GM18907 (cell line): ENCODE measurements at regions not wholly inside any gene's neighbourhood (a gene's known extent, or its start where the extent isn't known, plus 50 kb on each side); places are given as distances from the start of the nearest gene placed in this dataset.
"Not testable (repeated sequence)": the region's sequence is repeated elsewhere in the genome, so short reads cannot be mapped to it uniquely, and the experiment has no call there.

Experiments
- ATAC-seq: cut with Tn5 transposase; IDR thresholded peaks from one replicate; pipeline ENCODE4 v1.9.1; 2021; ENCODE audit warnings: mild to moderate bottlenecking, moderate library complexity; ENCODE audit not compliant: unreplicated experiment

GRCh38 chr3:14272959-14273560, 94.4 kb downstream of the LSM3 start:
- not testable (repeated sequence) for ATAC-seq

GRCh38 chr3:14273901-14274611, 95.4 kb downstream of the LSM3 start:
- no peak for ATAC-seq

- no peak for ATAC-seq
Measured at GRCh38 chr3:14274612-14274936, 96.0 kb downstream of the LSM3 start.

- no peak for ATAC-seq
Measured at GRCh38 chr3:14274999-14275961, 96.7 kb downstream of the LSM3 start.

- no peak for ATAC-seq
Measured at GRCh38 chr3:14275962-14276909, 97.6 kb downstream of the LSM3 start.

- ATAC-seq, result no peak
Measured at GRCh38 chr3:14277557-14277956, 98.9 kb downstream of the LSM3 start.

- no peak for ATAC-seq
Measured at GRCh38 chr3:14278265-14278798, 99.7 kb downstream of the LSM3 start.

GRCh38 chr3:14278799-14279625, 100.4 kb downstream of the LSM3 start:
- no peak for ATAC-seq

GRCh38 chr3:14279626-14280061, 101.0 kb downstream of the LSM3 start:
- no peak for ATAC-seq

GRCh38 chr3:14280326-14280725, 101.7 kb downstream of the LSM3 start:
- ATAC-seq, result no peak

- ATAC-seq, result no peak
Measured at GRCh38 chr3:14281053-14281452, 102.4 kb downstream of the LSM3 start.

- no peak for ATAC-seq
Measured at GRCh38 chr3:14282001-14282705, 103.5 kb downstream of the LSM3 start.

- no peak for ATAC-seq
Measured at GRCh38 chr3:14282706-14283075, 104.1 kb downstream of the LSM3 start.

GRCh38 chr3:14283092-14283812, 104.6 kb downstream of the LSM3 start:
- ATAC-seq, result no peak

- no peak for ATAC-seq
Measured at GRCh38 chr3:14283813-14284438, 105.3 kb downstream of the LSM3 start.

- ATAC-seq, result no peak
Measured at GRCh38 chr3:14284694-14285547, 106.3 kb downstream of the LSM3 start.

- no peak for ATAC-seq
Measured at GRCh38 chr3:14285548-14285925, 106.9 kb downstream of the LSM3 start.
